Inferior parietal cortex (tissue), 1 donor: ENCODE measurements at regions not wholly inside any gene's neighbourhood (a gene's known extent, or its start where the extent isn't known, plus 50 kb on each side); places are given as distances from the start of the nearest gene placed in this dataset.

Source experiments
- DNase-seq: peaks from one replicate; pipeline ENCODE4 v3.0.0-alpha.2; 2016; ENCODE audit errors: extremely low spot score

DNA sequence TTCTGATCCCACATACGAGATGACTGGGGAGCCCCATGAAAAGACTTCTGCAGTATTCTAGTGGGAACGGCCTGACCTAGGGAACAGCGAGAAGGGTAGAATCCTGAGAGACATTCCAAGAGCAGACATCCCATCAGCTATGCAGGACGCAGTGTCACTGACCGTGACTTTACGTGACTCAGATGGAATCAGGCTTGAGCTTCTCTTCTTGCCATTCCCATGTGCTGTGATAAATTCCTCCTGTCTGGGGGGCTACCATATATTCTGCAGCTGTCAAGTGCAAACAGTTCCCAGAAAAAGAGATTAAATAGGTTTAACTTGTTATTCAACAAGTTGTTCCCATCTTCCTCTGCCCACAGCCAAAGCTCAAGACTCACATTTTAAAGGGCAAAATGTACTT lies 73.1 kb upstream of the PDE1C start:
- DNase-seq = no peak

DNA sequence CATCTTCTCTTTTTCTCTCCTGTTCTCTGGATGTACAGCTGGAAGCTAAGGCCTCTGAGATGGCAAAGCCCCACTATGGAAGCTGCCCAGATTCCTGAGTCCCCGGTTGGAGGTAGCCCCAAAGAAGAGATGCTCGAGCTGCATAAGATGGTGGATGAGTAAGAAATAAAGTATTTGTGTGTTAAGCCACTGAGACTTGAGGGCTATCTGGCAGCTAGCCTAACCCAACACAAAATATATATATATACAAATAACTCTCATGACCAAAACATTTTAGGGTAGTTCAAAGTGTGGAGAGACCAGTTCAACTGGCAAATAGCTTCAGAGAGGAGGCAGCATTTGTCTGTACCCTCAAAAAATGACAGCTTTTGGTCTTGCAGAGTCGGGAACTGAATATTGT lies 72.4 kb upstream of the PDE1C start:
- no peak for DNase-seq

DNA sequence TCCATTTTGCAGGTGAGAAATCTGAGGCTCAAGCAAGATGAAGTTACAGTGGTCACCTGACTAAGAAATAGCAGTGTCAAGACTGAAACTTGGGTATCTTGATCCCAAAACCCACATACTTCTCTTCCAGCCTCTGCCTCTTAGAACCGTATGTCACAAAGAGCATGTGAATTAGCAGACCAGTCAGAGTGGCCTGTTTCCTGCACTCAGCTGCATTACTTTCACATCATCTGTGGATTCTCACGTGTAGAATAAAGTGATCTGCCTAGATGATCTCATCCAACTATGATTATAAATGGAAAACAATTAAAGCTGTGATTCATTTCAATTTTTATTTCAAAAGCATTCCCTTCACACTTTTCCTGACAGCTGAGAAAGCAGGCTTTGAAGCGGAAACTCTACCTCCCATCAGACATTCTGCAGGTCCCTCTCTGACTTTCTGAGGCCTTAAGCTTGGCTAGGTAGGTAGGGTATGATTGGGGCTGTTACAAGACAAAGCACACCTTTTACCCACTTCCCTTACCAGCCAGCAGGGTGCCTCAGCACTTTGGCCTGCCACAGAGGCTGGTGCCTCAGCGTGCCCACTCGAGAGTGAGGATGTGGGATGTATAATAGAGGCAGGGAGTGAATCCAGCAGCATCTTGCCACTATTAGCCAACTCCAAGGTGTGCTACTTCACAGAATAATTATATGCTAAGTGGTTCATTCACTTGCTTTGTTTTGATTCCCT lies 70.2 kb upstream of the PDE1C start:
- no peak for DNase-seq

DNA sequence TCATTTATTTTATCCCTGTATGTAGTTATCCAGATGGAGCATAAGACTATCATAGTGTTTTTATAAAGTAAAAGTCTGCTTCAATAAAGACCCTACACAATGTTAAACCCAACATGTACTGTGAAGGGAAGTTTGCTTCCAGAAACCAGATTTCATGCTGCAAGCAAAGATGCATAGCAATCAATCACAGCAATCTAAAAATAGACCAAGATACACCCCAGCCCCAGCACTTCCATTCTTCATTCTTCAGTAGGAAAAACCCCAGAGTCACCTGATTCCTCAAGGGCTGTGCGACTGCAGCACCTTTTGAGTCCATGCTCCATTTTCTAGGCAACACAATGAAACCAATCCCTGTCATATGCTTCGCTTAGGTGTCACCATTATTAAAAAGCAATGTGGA lies 66.9 kb upstream of the PDE1C start:
- no peak for DNase-seq

DNA sequence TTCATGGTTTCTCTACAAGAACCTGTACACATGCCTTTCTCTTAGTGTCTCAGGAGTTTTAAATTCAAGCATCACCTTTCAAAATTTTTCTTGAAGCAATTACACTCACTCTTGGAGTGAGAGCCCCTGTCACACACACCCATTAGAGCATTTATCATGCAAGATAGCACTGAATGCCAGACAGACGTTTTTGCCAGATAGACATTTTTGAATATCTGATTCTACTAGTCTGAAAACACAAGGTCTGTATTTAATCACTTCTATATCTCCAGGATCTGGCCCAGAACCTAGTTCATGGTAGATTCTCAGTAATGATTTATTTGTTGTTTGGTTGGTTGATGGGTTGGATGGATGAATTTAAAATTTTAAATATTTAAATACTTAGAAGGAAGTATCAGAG lies 60.9 kb upstream of the PDE1C start:
- DNase-seq = no peak

DNA sequence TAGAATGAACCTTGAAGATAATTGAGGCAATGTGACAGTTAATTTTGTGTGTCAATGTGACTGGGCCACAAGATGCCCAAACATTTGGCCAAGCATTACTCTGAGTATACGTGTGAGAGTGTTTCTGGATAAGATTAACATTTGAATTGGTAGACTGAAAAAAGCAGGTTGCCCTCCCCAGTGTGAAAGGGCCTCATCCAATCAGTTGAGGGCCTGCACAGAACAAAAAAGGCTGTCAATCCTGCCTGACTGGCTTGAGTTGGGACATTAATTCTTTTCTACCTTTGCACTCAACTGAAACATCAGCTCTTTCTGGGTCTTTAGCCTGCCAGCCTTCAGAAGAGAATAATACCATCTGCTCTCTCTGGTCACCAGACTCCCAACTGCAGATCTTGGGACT lies 56.6 kb upstream of the PDE1C start:
- DNase-seq = no peak
